SK-MEL-5 (cell line): ENCODE measurements at regions not wholly inside any gene's neighbourhood (a gene's known extent, or its start where the extent isn't known, plus 50 kb on each side); places are given as distances from the start of the nearest gene placed in this dataset.

Experiments used
- DNase-seq: peaks from one replicate; pipeline ENCODE4 v3.0.0-alpha.2; 2016; ENCODE audit warnings: low read depth, low spot score
- in situ Hi-C: cut with HindIII; loops from 2 replicates; pipeline ENCODE4 v1.10.0; 2016; ENCODE audit warnings: low sequenced_read_pairs, high pct_unique_total_duplicates, low pct_unique_long_range_greater_than_20kb
- small RNA-seq, 2 experiments: library from RNA; depleted of rRNA; stranded (forward); fragments of <200 nt; gene quantifications; one replicate each; pipeline ENCODE3, GENCODE V24; 2014

DNA sequence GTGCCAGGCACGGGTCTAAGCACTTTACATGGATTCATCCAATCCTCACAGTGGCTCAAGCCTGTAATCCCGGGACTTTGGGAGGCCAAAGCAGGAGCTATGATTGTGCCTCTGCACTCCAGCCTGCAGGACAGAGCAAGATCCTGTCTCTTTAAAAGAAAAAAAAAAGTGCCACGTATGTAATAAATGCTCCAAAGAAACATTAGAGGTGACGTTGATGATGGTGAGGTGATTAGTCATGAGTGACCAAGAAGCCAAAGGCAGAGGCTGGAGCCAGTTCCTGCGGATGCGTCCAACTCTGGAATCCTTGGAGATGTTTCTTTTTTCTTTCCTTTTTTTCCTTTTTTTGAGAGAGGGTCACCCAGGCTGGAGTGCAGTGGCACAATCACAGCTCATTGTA lies 59.4 kb upstream of the SIAH1 start:
- peak; percentile 72 for DNase-seq
- in situ Hi-C loops, result no loop called here

- in situ Hi-C loops, result no loop called here
Measured at GRCh38 chr16:48442379-48442778, 57.2 kb upstream of the SIAH1 start.

DNA sequence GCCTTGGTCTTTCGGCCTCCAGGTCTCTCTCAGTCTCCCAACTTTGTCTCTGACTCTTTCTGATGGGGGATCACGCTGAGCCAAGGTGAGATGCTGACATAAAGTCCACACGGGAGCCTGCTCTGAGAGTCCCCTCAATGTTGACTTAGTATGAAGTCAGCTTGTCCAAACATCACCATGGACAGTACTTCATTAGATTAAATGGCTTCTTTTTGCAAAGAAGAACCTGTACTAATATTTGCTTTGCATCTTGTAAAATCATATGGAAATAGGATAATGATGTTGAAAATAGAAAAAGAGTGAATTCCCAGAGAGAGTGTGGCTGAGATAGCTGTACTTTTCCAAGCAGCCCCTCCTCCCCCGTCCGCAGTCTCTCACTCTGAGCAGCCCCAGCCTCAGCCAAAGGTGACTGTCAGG lies 56.7 kb upstream of the SIAH1 start:
- in situ Hi-C loops, result no loop called here

More at GRCh38 chr16:48442379-48442778, 57.2 kb upstream of the SIAH1 start:
- DNase-seq, result no peak

DNA sequence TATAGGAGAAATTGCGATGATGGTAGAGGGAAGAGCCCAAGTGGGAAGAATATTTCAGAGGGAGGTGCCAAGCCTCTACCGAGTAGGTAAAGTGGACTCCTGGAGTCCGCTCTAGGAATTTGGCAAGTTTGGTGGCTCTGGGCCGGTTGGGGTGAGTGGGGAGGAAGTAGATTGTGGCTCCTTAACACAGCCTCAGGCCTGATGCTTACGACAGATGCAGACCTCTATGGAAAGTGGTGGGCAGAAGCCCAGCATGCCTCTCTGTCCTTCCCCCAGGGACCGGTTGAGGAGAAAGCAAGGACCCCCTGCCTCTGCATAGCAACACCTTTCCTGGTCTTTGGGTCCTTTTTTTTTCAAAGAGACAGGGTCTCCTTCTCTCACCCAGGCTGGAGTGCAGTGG lies 55.9 kb upstream of the SIAH1 start:
- no peak for DNase-seq
- in situ Hi-C loops, result no loop called here

More for the DNA sequence above, 56.7 kb upstream of the SIAH1 start:
- no peak for DNase-seq

DNA sequence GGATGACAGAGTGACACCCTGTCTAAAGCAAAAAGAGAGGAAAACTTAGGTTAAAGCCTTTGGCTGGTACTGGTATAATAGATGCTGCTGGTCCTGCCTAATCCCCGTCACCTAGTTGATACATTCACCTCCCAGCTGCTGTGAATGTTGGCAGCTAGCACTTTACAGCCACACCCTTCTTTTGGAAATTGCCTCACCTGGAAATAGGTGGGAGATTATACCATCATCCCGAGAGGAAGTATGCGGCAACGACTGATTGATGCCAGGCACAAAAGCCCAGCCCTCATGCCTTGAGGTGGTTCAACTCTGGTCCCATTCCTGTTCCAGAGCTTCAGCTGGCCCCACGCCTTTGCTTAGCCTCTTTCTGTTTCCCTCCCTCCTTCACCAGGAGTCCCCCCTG lies 53.2 kb upstream of the SIAH1 start:
- in situ Hi-C loops, result no loop called here
- no peak for DNase-seq

GRCh38 chr16:48435906-48436305 lies 50.7 kb upstream of the SIAH1 start:
- DNase-seq, result no peak
- in situ Hi-C loops, result no loop called here

DNA sequence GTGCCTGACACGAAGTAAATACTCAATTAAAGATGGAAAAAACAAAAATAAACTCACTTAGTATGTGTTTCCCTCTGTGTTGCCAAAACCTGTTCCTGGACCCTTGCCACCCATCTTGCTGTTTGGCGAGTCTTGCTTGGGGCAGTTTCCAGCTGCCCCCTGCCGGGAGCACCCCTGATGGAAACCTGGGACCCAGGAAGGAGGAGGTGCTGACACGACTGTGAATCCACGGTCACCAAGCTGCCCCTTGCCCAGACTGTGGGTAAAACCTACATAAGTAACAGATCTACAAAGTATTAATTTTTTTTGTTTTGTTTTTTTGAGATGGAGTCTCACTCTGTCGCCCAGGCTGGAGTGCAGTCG lies 50.1 kb upstream of the SIAH1 start:
- no peak for DNase-seq
- in situ Hi-C loops, result no loop called here

Small RNA genes lying in the stretch of these regions (small RNA-seq; reads per million reads assigned to genes)
- 0 reads per million in 2 experiments for gene AC026470.1
